Immature natural killer cell (primary cell): ENCODE measurements at regions not wholly inside any gene's neighbourhood (a gene's known extent, or its start where the extent isn't known, plus 50 kb on each side); places are given as distances from the start of the nearest gene placed in this dataset.
"Not testable (repeated sequence)": the region's sequence is repeated elsewhere in the genome, so short reads cannot be mapped to it uniquely, and the experiment has no call there.

ENCODE experiments used
- DNase-seq, 3 donors: peaks; one replicate each; pipeline ENCODE4 v3.0.0; 2022; ENCODE audit warnings: mixed read lengths in 1 of 3
- H3K27ac Mint-ChIP-seq, 6 donors: one replicate each; pipeline ENCODE4 v1.8.0; 2020; ENCODE audit warnings: mixed read lengths in 6 of 6, mild to moderate bottlenecking in 5 of 6, inconsistent platforms in 4 of 6, moderate library complexity in 3 of 6
- H3K27me3 Mint-ChIP-seq, 3 donors: one replicate each; pipeline ENCODE4 v1.8.0; 2020 to 2021; ENCODE audit warnings: low read depth in 3 of 3, mild to moderate bottlenecking in 3 of 3, mixed read lengths in 3 of 3, moderate library complexity in 3 of 3, inconsistent platforms in 1 of 3
- H3K36me3 Mint-ChIP-seq, 3 donors: one replicate each; pipeline ENCODE4 v1.8.0; 2020; ENCODE audit warnings: mixed read lengths in 3 of 3, inconsistent platforms in 2 of 3, mild to moderate bottlenecking in 2 of 3
- H3K4me1 Mint-ChIP-seq, 2 donors: one replicate each; pipeline ENCODE4 v1.8.0; 2020; ENCODE audit warnings: inconsistent platforms in 2 of 2, mild to moderate bottlenecking in 2 of 2, mixed read lengths in 2 of 2, moderate library complexity in 1 of 2
- H3K4me3 Mint-ChIP-seq, 5 donors: one replicate each; pipeline ENCODE4 v1.8.0; 2020; ENCODE audit warnings: mild to moderate bottlenecking in 5 of 5, mixed read lengths in 5 of 5, inconsistent platforms in 3 of 5, moderate library complexity in 3 of 5
- H3K9me3 Mint-ChIP-seq, 6 donors: one replicate each; pipeline ENCODE4 v1.8.0; 2020; ENCODE audit warnings: mild to moderate bottlenecking in 6 of 6, mixed read lengths in 6 of 6, inconsistent platforms in 4 of 6, moderate library complexity in 3 of 6

DNA sequence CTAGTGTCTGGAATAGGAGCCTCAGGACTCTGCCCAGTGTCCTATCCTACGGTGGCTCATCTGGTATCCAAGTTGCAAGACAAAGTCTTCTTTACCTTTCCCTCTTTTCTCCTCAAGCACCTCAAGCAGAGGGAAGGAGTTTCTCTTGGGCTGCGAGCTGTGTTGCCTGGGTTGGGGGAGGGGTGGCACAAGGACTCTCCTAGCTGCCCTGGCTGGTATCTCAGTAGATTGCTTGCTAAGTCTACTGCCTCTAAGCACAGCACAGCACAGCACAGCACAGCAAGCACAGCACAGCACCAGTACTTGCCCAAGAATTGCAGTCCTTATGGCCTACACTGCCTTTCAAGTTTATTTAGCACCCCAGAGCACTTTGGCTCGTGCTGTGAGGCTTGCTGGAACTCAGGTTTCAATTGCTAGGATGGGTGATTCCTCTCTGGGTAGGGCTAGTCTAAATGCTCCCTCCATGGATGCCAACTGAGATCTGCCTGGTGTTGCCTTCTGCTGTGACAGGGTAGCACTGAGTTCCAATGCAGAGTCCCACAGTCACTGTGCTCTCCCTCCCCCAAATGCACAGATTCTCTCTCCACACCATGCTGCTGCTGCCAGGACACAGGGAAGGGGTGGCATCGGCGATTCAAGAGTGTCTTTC is 213.1 kb upstream of the POU5F2 start:
- H3K27ac Mint-ChIP-seq = no peak overlapping the region
- H3K4me1 Mint-ChIP-seq = peaks cover 0 to 2% of the 10 kb centered on the region in 2 donors
- H3K27me3 Mint-ChIP-seq = no peaks in the 10 kb centered on the region
- H3K4me3 Mint-ChIP-seq = no peak overlapping the region
- no peaks in the 10 kb centered on the region for H3K9me3 Mint-ChIP-seq
- H3K36me3 Mint-ChIP-seq = peaks cover 19 to 42% (median 24%) of the 10 kb centered on the region in 3 donors
- DNase-seq = no peak

DNA sequence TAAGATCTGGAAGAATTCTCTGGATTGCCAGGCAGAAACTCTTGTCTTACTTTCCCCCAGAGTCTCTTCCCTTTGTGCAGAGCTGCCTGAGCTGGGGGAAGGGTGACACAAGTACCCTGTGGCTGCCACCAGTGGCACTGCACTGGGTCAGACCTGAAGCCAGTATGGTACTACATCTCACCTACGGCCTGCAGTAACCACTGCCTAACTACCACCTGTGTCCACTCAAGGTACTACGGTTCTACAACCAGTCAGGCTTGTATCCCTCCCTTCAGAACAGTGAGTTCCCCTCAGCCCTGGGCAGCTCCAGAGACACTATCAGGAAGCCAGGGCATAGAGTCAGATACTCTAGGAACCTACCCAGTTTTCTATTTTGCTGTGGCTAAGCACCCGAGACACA is 212.0 kb upstream of the POU5F2 start:
- Mint-ChIP-seq H3K4me1 (peaks cover 0 to 2% of the 10 kb centered on the region in 2 donors), H3K9me3 (no peaks in the 10 kb centered on the region), H3K27ac (no peak overlapping the region), H3K4me3 (no peak overlapping the region), H3K36me3 (peaks cover 24 to 44% (median 25%) of the 10 kb centered on the region in 3 donors), H3K27me3 (no peaks in the 10 kb centered on the region)
- no peak for DNase-seq

DNA sequence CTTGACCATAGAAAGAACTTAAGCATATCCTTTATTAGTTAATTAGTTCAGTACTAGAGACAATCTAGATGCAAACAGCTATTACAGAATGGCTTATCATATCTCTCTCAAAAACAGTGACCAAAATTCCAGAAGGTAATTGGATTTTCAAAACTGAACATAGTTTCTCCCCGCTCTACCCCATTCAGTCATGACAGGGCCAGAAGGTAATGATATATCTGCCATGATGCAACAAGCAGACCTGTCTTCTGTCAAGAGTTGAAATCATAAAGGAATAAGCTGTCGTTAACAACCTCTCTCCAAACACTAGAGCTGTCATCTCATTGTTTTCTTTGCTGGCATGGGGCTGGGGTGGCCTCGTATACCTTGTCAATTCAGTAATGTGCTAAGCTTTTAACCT is 200.5 kb upstream of the POU5F2 start:
- Mint-ChIP-seq H3K36me3 (peaks cover 0 to 7% (median 0%) of the 10 kb centered on the region in 3 donors), H3K27me3 (peaks cover 0 to 2% (median 0%) of the 10 kb centered on the region in 3 donors), H3K9me3 (peaks cover 0 to 2% (median 0%) of the 10 kb centered on the region in 6 donors), H3K4me1 (peaks cover 12 to 21% of the 10 kb centered on the region in 2 donors), H3K27ac (no peak overlapping the region), H3K4me3 (no peak overlapping the region)
- no peak for DNase-seq

DNA sequence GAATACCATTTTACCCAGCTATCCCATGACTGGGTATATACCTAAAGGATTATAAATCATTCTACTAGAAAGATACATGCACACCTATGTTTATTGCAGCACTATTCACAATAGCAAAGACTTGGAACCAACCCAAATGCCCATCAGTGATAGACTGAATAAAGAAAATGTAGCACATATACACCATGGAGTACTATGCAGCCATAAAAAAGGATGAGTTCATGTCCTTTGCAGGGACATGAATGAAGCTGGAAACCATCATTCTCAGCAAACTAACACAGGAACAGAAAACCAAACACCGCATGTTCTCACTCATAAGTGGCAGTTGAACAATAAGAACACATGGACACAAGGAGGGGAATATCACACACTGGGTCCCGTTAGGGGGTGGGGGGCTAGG is 191.9 kb upstream of the POU5F2 start:
- DNase-seq, H3K9me3 Mint-ChIP-seq, H3K27me3 Mint-ChIP-seq, H3K27ac Mint-ChIP-seq, H3K4me3 Mint-ChIP-seq, H3K4me1 Mint-ChIP-seq: not testable (repeated sequence)
- H3K36me3 Mint-ChIP-seq = peaks cover 9 to 18% (median 10%) of the 10 kb centered on the region in 3 donors

DNA sequence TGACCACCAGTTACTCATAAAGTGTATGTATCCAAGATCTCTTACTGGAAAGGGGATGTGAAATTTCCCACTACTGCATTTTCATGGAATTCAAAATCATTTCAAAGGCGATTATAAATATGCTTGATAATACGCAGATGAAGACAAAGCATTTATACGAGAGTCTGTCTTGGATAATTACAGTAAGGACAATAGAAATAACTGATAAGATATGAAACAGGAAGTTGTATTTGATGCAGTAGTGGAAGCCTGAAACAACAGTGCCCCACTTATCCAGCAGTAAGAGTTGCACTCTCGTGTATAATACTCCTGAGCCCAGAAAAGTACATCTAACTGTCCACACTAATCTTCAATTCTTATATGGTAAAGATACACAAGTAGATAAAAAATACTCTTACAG is 188.7 kb upstream of the POU5F2 start:
- H3K4me1 Mint-ChIP-seq = peaks cover 0 to 5% of the 10 kb centered on the region in 2 donors
- no peaks in the 10 kb centered on the region for H3K9me3 Mint-ChIP-seq
- no peak overlapping the region for H3K4me3 Mint-ChIP-seq
- H3K36me3 Mint-ChIP-seq = peaks cover 10 to 18% (median 12%) of the 10 kb centered on the region in 3 donors
- no peak for DNase-seq
- H3K27me3 Mint-ChIP-seq = no peaks in the 10 kb centered on the region
- peak overlapping the region in 1 of 6 donors; percentile 2 for H3K27ac Mint-ChIP-seq

DNA sequence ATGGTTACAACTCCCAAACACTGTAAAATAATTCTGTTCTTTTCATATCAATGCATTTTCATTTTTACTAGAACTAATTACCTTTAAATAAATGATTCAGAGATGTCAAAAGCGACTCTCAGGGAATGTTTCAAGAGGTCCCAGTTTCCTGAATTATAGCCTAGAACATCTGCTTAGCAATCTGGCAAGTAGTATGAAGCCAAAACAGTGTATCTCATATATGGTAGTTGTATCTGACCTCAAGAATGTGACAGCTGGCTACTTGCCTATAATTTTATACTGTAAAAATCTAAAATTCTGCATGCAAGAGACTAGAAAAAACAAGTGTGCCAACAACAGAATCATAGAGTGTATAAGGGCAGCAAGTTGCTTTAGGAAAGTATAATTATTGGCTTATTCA is 187.7 kb upstream of the POU5F2 start:
- no peak overlapping the region for H3K27ac Mint-ChIP-seq
- H3K4me3 Mint-ChIP-seq = no peak overlapping the region
- no peaks in the 10 kb centered on the region for H3K27me3 Mint-ChIP-seq
- H3K9me3 Mint-ChIP-seq = no peaks in the 10 kb centered on the region
- H3K36me3 Mint-ChIP-seq = peaks cover 4 to 12% (median 6%) of the 10 kb centered on the region in 3 donors
- peaks cover 0 to 5% of the 10 kb centered on the region in 2 donors for H3K4me1 Mint-ChIP-seq
- no peak for DNase-seq

DNA sequence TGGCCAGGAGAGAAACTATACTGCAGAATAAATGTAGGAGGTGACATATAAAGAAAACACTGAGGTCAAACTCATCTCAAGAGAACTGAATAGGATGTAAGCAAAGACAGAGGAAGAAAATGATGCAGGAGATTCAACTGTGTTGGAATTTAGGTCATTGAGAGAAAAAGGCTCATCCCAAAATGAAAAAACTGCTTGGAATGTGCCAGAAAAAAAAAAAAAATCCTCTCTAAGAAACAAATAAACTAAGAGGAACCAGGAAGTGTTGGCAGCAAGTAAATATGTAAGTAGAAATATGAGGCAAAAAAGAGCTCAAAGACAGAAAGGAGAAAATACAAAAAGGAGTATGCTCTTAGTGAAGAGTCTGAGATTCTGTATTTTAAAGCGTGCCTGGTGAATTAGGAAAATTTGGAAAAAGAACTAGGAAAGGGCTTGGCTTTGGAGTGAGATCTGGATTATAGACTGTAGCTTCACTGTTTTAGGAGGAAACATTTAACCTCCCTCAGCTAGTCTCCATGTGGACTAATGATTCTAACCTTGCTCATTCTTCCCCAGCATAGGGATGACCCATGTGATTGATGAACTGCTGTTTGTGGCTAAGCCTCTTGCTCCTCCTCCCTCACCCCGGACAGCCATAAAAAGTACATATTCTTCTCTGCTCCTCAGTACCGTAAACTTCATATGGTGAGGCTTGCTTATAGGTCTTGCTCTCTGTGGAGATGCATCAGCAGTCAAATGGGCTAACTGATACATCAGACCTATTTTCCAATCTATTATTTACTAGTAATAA is 185.6 kb upstream of the POU5F2 start:
- Mint-ChIP-seq H3K36me3 (peaks cover 0 to 4% (median 0%) of the 10 kb centered on the region in 3 donors), H3K27ac (peak overlapping the region in 1 of 6 donors; percentile 18), H3K4me3 (no peak overlapping the region), H3K4me1 (peaks cover 0 to 5% of the 10 kb centered on the region in 2 donors), H3K27me3 (no peaks in the 10 kb centered on the region), H3K9me3 (no peaks in the 10 kb centered on the region)
- DNase-seq = no peak

DNA sequence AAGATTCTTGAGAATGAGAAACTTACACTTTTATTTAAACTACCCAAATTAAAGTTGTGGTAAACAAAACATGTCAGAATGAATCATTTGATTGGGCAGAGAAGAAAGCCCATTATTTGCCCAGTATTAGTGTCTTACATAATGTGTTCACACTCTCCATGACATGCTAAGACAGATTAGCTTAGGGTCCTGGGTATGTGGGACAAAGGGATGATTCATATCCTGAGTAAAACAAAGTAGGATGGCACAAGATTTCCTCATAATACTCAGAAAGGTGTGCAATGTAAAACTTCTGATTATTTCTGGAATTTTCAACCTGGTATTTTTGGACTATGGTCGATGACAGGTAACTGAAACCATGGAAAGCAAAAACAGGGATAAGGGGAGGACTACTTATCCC is 183.9 kb upstream of the POU5F2 start:
- Mint-ChIP-seq H3K27ac (no peak overlapping the region), H3K4me3 (no peak overlapping the region), H3K27me3 (no peaks in the 10 kb centered on the region), H3K9me3 (no peaks in the 10 kb centered on the region), H3K4me1 (peaks cover 0 to 4% of the 10 kb centered on the region in 2 donors), H3K36me3 (peaks cover 0 to 9% (median 3%) of the 10 kb centered on the region in 3 donors)
- no peak for DNase-seq

DNA sequence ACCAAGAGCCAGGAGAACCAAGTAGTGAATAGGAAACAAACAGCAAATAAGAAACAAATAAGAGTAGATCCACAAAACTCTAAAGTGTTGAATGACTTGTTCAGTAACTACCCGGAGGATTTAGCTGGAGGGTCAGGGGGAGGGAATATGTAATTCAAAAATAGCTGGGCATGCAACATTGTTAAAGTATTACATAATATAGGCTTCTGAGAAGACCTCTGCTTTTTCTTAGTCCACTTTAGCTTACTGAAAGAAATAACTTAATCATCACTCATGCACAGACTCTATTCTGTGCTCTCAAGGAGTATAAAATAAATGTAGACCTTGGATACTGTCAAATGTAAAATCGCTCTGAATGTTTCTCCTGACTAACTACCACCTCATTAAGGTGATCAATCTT is 183.2 kb upstream of the POU5F2 start:
- H3K36me3 Mint-ChIP-seq = peaks cover 0 to 9% (median 3%) of the 10 kb centered on the region in 3 donors
- no peaks in the 10 kb centered on the region for H3K27me3 Mint-ChIP-seq
- no peak overlapping the region for H3K27ac Mint-ChIP-seq
- H3K4me3 Mint-ChIP-seq = no peak overlapping the region
- no peak for DNase-seq
- H3K9me3 Mint-ChIP-seq = no peaks in the 10 kb centered on the region
- H3K4me1 Mint-ChIP-seq = no peaks in the 10 kb centered on the region

DNA sequence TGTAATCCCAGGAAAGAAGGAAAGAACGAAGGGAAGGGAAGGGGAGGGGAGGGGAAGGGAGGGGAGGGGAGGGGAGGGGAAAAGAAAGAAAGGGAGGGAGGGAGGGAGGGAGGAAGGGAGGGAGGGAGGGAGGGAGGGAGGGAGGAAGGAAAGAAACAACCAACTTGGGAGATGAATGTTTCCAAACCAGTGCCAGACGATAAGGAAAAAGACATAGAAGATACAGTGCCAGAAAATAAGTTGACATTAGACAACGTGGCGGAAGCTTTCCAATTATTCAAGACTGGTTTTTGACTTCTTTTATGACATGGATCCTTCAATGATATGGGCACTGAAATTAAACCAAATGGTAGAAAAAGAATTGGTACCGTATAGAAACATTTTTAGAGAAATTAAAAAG is 181.2 kb upstream of the POU5F2 start:
- no peak for DNase-seq
- Mint-ChIP-seq H3K27me3 (no peaks in the 10 kb centered on the region), H3K9me3 (no peaks in the 10 kb centered on the region), H3K4me3 (no peak overlapping the region), H3K27ac (no peak overlapping the region), H3K36me3 (peaks cover 0 to 9% (median 3%) of the 10 kb centered on the region in 3 donors), H3K4me1 (no peaks in the 10 kb centered on the region)

DNA sequence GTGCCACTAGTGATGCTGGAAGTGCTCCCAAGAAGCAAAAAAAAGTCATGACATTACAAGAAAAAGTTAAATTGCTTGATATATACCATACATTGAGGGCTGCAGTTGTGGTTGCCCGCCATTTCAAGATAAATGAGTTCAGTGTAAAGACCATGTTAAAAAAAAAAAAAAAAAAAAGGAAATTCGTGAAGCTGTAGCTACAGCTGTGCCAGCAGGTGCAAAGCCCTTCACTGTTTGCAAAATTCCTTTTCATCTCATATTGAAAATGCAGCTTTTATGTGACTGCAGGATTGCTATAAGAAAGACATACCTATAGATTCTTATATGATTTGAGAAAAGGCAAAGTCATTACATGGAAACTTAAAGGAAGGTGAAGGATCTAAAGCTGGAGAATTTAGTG is 179.6 kb upstream of the POU5F2 start:
- Mint-ChIP-seq H3K4me3 (no peak overlapping the region), H3K27ac (no peak overlapping the region), H3K9me3 (no peaks in the 10 kb centered on the region), H3K4me1 (no peaks in the 10 kb centered on the region), H3K27me3 (no peaks in the 10 kb centered on the region), H3K36me3 (peaks cover 0 to 6% (median 3%) of the 10 kb centered on the region in 3 donors)
- DNase-seq = no peak

DNA sequence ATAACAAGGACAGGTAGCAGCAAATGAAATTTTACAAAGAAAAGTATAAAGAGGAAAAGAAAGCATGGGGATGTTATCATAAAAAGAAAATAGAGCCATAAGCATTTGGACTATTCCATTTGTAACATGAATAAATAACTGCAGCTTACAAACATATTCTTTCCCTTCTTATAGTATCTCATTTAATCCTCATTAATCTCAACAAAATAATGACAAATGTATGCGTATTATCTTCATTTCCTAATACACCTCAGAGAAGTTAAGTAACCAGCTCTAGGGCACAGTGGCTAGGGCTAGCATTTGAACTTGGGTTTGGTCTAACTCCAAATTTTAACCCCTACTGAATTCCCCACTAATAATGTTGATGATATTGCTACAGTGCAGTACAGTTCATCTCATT is 175.5 kb upstream of the POU5F2 start:
- Mint-ChIP-seq H3K27ac (no peak overlapping the region), H3K4me1 (no peaks in the 10 kb centered on the region), H3K4me3 (no peak overlapping the region), H3K9me3 (no peaks in the 10 kb centered on the region), H3K36me3 (peaks cover 0 to 4% (median 3%) of the 10 kb centered on the region in 3 donors), H3K27me3 (no peaks in the 10 kb centered on the region)
- no peak for DNase-seq

DNA sequence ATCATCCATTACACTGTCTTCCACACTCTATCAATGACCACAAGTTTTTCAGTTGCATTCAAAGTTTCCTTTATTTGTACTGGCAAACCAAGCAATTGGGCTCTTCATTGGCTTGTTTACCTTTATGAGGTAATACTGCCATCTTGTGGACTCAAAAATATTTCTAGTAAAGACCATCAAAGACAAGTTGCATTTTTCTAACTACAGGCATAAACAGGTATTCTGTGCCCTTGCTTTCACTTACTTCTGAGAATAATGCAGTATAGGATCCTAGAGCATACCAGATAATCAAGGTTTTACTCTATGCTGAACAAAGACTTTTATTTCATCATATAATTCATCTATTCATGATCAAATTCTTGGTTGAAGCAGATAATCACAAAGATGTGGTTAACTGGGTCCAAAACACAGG is 173.7 kb upstream of the POU5F2 start:
- H3K36me3 Mint-ChIP-seq = no peaks in the 10 kb centered on the region
- H3K27me3 Mint-ChIP-seq = no peaks in the 10 kb centered on the region
- no peaks in the 10 kb centered on the region for H3K4me1 Mint-ChIP-seq
- no peak overlapping the region for H3K27ac Mint-ChIP-seq
- no peaks in the 10 kb centered on the region for H3K9me3 Mint-ChIP-seq
- H3K4me3 Mint-ChIP-seq = no peak overlapping the region
- DNase-seq = peak; percentile 11 to 40 (median 30)

DNA sequence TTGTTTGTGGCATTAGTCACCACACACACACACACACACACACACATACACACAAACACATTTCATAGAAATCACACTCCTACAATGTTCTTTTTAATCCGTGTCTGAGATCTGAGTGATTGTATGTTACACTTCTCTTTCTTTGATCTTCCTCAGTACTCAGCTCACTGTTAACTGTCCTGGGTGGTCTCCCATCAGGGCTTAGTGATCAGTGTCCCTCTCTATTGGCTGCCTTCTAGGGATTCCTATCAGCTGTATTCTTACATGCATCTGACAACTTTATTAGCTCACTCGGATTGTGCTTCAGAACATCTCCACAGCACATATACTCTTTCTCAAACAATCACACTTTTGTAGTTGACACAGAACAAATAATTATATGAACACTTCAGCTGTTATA is 170.2 kb upstream of the POU5F2 start:
- no peaks in the 10 kb centered on the region for H3K27me3 Mint-ChIP-seq
- H3K36me3 Mint-ChIP-seq = no peaks in the 10 kb centered on the region
- DNase-seq = no peak
- H3K4me1 Mint-ChIP-seq = no peaks in the 10 kb centered on the region
- no peak overlapping the region for H3K27ac Mint-ChIP-seq
- no peaks in the 10 kb centered on the region for H3K9me3 Mint-ChIP-seq
- H3K4me3 Mint-ChIP-seq = no peak overlapping the region
